ENCODE measurements at regions not wholly inside any gene's neighbourhood (a gene's known extent, or its start where the extent isn't known, plus 50 kb on each side); places are given as distances from the start of the nearest gene placed in this dataset.

GRCh38 chr4:36426741-36427140, 145.3 kb downstream of the DTHD1 start:
- no peaks in the 10 kb centered on the region for H3K79me2 ChIP-seq (ENCODE audit: low read length)
- no peak overlapping the region for H3K9ac ChIP-seq (ENCODE audit: low read length)
- H3K9me3 ChIP-seq (ENCODE audit: insufficient read depth, low read length) = no peaks in the 10 kb centered on the region
- H3K4me2 ChIP-seq (ENCODE audit: low read length) = no peak overlapping the region
- no peak overlapping the region for H3K4me3 ChIP-seq (ENCODE audit: low read length)
- H3K27me3 ChIP-seq (ENCODE audit: low read depth, low read length) = no peaks in the 10 kb centered on the region
- no peak overlapping the region for H2AFZ ChIP-seq (ENCODE audit: low read depth, low read length)
- no peaks in the 10 kb centered on the region for H3K36me3 ChIP-seq (replicated peaks; ENCODE audit: low read depth, low read length)
- no peak overlapping the region for H3K27ac ChIP-seq (ENCODE audit: low read length)
- H3K4me1 ChIP-seq (ENCODE audit: low read length) = no peaks in the 10 kb centered on the region
- no peaks in the 10 kb centered on the region for H4K20me1 ChIP-seq (ENCODE audit: insufficient read depth, low read length)
- TF ChIP-seq, protein P1, sequence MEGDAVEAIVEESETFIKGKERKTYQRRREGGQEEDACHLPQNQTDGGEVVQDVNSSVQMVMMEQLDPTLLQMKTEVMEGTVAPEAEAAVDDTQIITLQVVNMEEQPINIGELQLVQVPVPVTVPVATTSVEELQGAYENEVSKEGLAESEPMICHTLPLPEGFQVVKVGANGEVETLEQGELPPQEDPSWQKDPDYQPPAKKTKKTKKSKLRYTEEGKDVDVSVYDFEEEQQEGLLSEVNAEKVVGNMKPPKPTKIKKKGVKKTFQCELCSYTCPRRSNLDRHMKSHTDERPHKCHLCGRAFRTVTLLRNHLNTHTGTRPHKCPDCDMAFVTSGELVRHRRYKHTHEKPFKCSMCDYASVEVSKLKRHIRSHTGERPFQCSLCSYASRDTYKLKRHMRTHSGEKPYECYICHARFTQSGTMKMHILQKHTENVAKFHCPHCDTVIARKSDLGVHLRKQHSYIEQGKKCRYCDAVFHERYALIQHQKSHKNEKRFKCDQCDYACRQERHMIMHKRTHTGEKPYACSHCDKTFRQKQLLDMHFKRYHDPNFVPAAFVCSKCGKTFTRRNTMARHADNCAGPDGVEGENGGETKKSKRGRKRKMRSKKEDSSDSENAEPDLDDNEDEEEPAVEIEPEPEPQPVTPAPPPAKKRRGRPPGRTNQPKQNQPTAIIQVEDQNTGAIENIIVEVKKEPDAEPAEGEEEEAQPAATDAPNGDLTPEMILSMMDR (IDR thresholded peaks at IDR 0.05; ENCODE audit: low read depth, low read length) = no peak
- no peak for TF ChIP-seq EZH2phosphoT487 (IDR thresholded peaks at IDR 0.05; ENCODE audit: low read depth)

- H3K79me2 ChIP-seq (ENCODE audit: low read length) = no peaks in the 10 kb centered on the region
- no peaks in the 10 kb centered on the region for H4K20me1 ChIP-seq (ENCODE audit: insufficient read depth, low read length)
- no peaks in the 10 kb centered on the region for H3K36me3 ChIP-seq (replicated peaks; ENCODE audit: low read depth, low read length)
- H3K27me3 ChIP-seq (ENCODE audit: low read depth, low read length) = no peaks in the 10 kb centered on the region
- H3K27ac ChIP-seq (ENCODE audit: low read length) = no peak overlapping the region
- H3K4me1 ChIP-seq (ENCODE audit: low read length) = no peaks in the 10 kb centered on the region
- no peak overlapping the region for H2AFZ ChIP-seq (ENCODE audit: low read depth, low read length)
- H3K4me2 ChIP-seq (ENCODE audit: low read length) = no peak overlapping the region
- H3K4me3 ChIP-seq (ENCODE audit: low read length) = no peak overlapping the region
- no peak for TF ChIP-seq EZH2phosphoT487 (IDR thresholded peaks at IDR 0.05; ENCODE audit: low read depth)
- TF ChIP-seq, protein P1 (IDR thresholded peaks at IDR 0.05; ENCODE audit: low read depth, low read length) = no peak
- no peak overlapping the region for H3K9ac ChIP-seq (ENCODE audit: low read length)
- no peaks in the 10 kb centered on the region for H3K9me3 ChIP-seq (ENCODE audit: insufficient read depth, low read length)
These were observed 146.3 kb downstream of the DTHD1 start for GRCh38 chr4:36427696-36428095.

DNA sequence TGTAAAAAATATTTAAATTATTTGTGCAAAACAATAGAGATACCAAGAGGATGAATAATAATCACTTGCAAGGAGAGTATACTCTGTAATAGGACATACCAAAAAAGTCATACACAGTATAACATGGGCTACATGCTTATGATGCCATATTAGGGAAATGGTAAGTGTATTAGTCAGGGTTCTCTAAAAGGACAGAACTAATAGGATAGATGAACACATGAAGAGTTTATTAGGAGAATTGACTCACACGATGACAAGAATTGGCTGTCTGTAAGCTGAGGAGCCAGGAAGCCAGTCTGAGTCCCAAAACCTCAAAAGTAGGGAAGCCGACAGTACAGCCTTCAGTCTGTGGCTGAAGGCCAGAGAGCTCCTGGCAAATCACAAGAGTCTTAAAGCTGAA, 151.2 kb downstream of the DTHD1 start:
- no peak for TF ChIP-seq EZH2phosphoT487 (IDR thresholded peaks at IDR 0.05; ENCODE audit: low read depth)
- TF ChIP-seq, protein P1 (IDR thresholded peaks at IDR 0.05; ENCODE audit: low read depth, low read length) = no peak
- Histone ChIP-seq H3K36me3 (replicated peaks; ENCODE audit: low read depth, low read length) (no peaks in the 10 kb centered on the region), H4K20me1 (ENCODE audit: insufficient read depth, low read length) (no peaks in the 10 kb centered on the region), H3K27me3 (ENCODE audit: low read depth, low read length) (no peaks in the 10 kb centered on the region), H3K9me3 (ENCODE audit: insufficient read depth, low read length) (no peaks in the 10 kb centered on the region), H2AFZ (ENCODE audit: low read depth, low read length) (no peak overlapping the region), H3K9ac (ENCODE audit: low read length) (no peak overlapping the region), H3K79me2 (ENCODE audit: low read length) (no peaks in the 10 kb centered on the region), H3K4me3 (ENCODE audit: low read length) (no peak overlapping the region), H3K4me1 (ENCODE audit: low read length) (no peaks in the 10 kb centered on the region), H3K4me2 (ENCODE audit: low read length) (no peak overlapping the region), H3K27ac (ENCODE audit: low read length) (no peak overlapping the region)

GRCh38 chr4:36439556-36439955, 158.1 kb downstream of the DTHD1 start:
- no peak overlapping the region for H3K9ac ChIP-seq (ENCODE audit: low read length)
- no peaks in the 10 kb centered on the region for H3K4me1 ChIP-seq (ENCODE audit: low read length)
- no peak overlapping the region for H3K4me3 ChIP-seq (ENCODE audit: low read length)
- no peak overlapping the region for H3K4me2 ChIP-seq (ENCODE audit: low read length)
- H3K9me3 ChIP-seq (ENCODE audit: insufficient read depth, low read length) = no peaks in the 10 kb centered on the region
- H3K79me2 ChIP-seq (ENCODE audit: low read length) = no peaks in the 10 kb centered on the region
- H3K27me3 ChIP-seq (ENCODE audit: low read depth, low read length) = no peaks in the 10 kb centered on the region
- H2AFZ ChIP-seq (ENCODE audit: low read depth, low read length) = no peak overlapping the region
- TF ChIP-seq EZH2phosphoT487 (IDR thresholded peaks at IDR 0.05; ENCODE audit: low read depth) = no peak
- TF ChIP-seq, protein P1 (IDR thresholded peaks at IDR 0.05; ENCODE audit: low read depth, low read length) = no peak
- no peak overlapping the region for H3K27ac ChIP-seq (ENCODE audit: low read length)
- no peaks in the 10 kb centered on the region for H4K20me1 ChIP-seq (ENCODE audit: insufficient read depth, low read length)
- H3K36me3 ChIP-seq (replicated peaks; ENCODE audit: low read depth, low read length) = no peaks in the 10 kb centered on the region
